HEK293T (cell line): ENCODE measurements at regions not wholly inside any gene's neighbourhood (a gene's known extent, or its start where the extent isn't known, plus 50 kb on each side); places are given as distances from the start of the nearest gene placed in this dataset.
"Not testable (repeated sequence)": the region's sequence is repeated elsewhere in the genome, so short reads cannot be mapped to it uniquely, and the experiment has no call there.

Source experiments
- CTCF ChIA-PET: fragments of 350-600 bp; formaldehyde crosslinking; extraction: SDS; loops from one replicate; lab custom pipeline; 2021; ENCODE audit warnings: antibody characterized with exemption, inconsistent platforms; lab: Yijun Ruan, JAX
- POLR2A ChIA-PET: fragments of 350-600 bp; formaldehyde crosslinking; extraction: SDS; loops from one replicate; lab custom pipeline; 2020; ENCODE audit warnings: antibody characterized with exemption, inconsistent platforms; lab: Yijun Ruan, JAX
- DNase-seq: peaks from one replicate; pipeline ENCODE4 v3.0.0; 2012; ENCODE audit warnings: mixed read lengths; ENCODE audit errors: extremely low spot score
- ARNT ChIP-seq: fragments of 450-650 bp; IDR thresholded peaks from 2 replicates; pipeline ENCODE4 v1.6.1; 2017; ENCODE audit warnings: mild to moderate bottlenecking
- BHLHE40 ChIP-seq: fragments of 450-650 bp; IDR thresholded peaks from 2 replicates; pipeline ENCODE4 v1.6.1; 2016; ENCODE audit warnings: mild to moderate bottlenecking, moderate library complexity, borderline replicate concordance
- CTBP1 ChIP-seq: fragments of 450-650 bp; IDR thresholded peaks from 2 replicates; pipeline ENCODE4 v1.6.1; 2016; ENCODE audit warnings: borderline replicate concordance
- ELF4 ChIP-seq: fragments of 450-650 bp; IDR thresholded peaks from 2 replicates; pipeline ENCODE4 v1.6.1; 2017; ENCODE audit warnings: antibody characterized with exemption
- FOXA1 ChIP-seq: fragments of 450-650 bp; IDR thresholded peaks from 2 replicates; pipeline ENCODE4 v1.6.1; 2016; ENCODE audit warnings: mild to moderate bottlenecking
- FOXK2 ChIP-seq: fragments of 450-650 bp; IDR thresholded peaks from 2 replicates; pipeline ENCODE4 v1.6.1; 2016; ENCODE audit warnings: mild to moderate bottlenecking
- FOXM1 ChIP-seq: fragments of 450-650 bp; IDR thresholded peaks from 2 replicates; pipeline ENCODE4 v1.6.1; 2017; ENCODE audit warnings: mild to moderate bottlenecking, borderline replicate concordance
- HDGF ChIP-seq: fragments of 450-650 bp; IDR thresholded peaks from 2 replicates; pipeline ENCODE4 v1.6.1; 2017; ENCODE audit warnings: antibody characterized with exemption, borderline replicate concordance
- L3MBTL2 ChIP-seq: fragments of 450-650 bp; conservative IDR thresholded peaks from 2 replicates; pipeline ENCODE4 v1.6.1; 2016; ENCODE audit warnings: mild to moderate bottlenecking
- LEF1 ChIP-seq: fragments of 450-650 bp; IDR thresholded peaks from 2 replicates; pipeline ENCODE4 v1.6.1; 2017; ENCODE audit warnings: mild to moderate bottlenecking, borderline replicate concordance
- NFRKB ChIP-seq: fragments of 450-650 bp; IDR thresholded peaks from 2 replicates; pipeline ENCODE4 v1.6.1; 2016; ENCODE audit warnings: mild to moderate bottlenecking, moderate library complexity
- PKNOX1 ChIP-seq: fragments of 450-650 bp; IDR thresholded peaks from 2 replicates; pipeline ENCODE4 v1.6.1; 2016
- SP1 ChIP-seq: fragments of 450-650 bp; IDR thresholded peaks from 2 replicates; pipeline ENCODE4 v1.6.1; 2017
- SUZ12 ChIP-seq: fragments of 450-650 bp; IDR thresholded peaks from 2 replicates; pipeline ENCODE4 v1.6.1; 2016; ENCODE audit warnings: mild to moderate bottlenecking
- TARDBP ChIP-seq: fragments of 450-650 bp; IDR thresholded peaks from 2 replicates; pipeline ENCODE4 v1.6.1; 2016
- ZNF384 ChIP-seq: fragments of 450-650 bp; IDR thresholded peaks from 2 replicates; pipeline ENCODE4 v1.6.1; 2016

GRCh38 chr6:48990739-48991138, 472.3 kb downstream of the MMUT start:
- TF ChIP-seq ELF4 (no peak), TARDBP (no peak), CTBP1 (no peak), L3MBTL2 (no peak), PKNOX1 (no peak), ARNT (no peak), SUZ12 (no peak), ZNF384 (no peak), SP1 (no peak), NFRKB (no peak), LEF1 (no peak), FOXM1 (no peak), FOXA1 (no peak), FOXK2 (no peak), BHLHE40 (no peak)
- CTCF ChIA-PET, result no interaction called here

GRCh38 chr6:48986845-48987244, 476.2 kb downstream of the MMUT start:
- ChIA-PET CTCF (no interaction called here), POLR2A (no interaction called here)
- DNase-seq, result no peak
- TF ChIP-seq TARDBP, result no peak
- TF ChIP-seq FOXA1, result no peak
- TF ChIP-seq L3MBTL2, result no peak
- TF ChIP-seq SUZ12, result no peak
- no peak for TF ChIP-seq ZNF384
- no peak for TF ChIP-seq ELF4
- TF ChIP-seq LEF1, result no peak
- TF ChIP-seq HDGF, result no peak
- no peak for TF ChIP-seq ARNT
- TF ChIP-seq BHLHE40, result no peak
- TF ChIP-seq FOXK2, result no peak
- no peak for TF ChIP-seq NFRKB
- no peak for TF ChIP-seq FOXM1
- TF ChIP-seq SP1, result no peak
- TF ChIP-seq CTBP1, result no peak

More at GRCh38 chr6:48990739-48991138, 472.3 kb downstream of the MMUT start:
- DNase-seq, result no peak
- POLR2A ChIA-PET, result no interaction called here

GRCh38 chr6:48986105-48986504, 476.9 kb downstream of the MMUT start:
- TF ChIP-seq ELF4, result no peak
- TF ChIP-seq L3MBTL2, result no peak
- TF ChIP-seq HDGF, result no peak
- no peak for TF ChIP-seq FOXM1
- CTCF ChIA-PET, result no interaction called here
- POLR2A ChIA-PET, result no interaction called here
- DNase-seq, result no peak

- DNase-seq, result no peak
- TF ChIP-seq BHLHE40, result no peak
- POLR2A ChIA-PET, result no interaction called here
- CTCF ChIA-PET, result no interaction called here
Measured at GRCh38 chr6:48985025-48985424, 478.0 kb downstream of the MMUT start.

- CTCF ChIA-PET, POLR2A ChIA-PET, DNase-seq: not testable (repeated sequence)
Measured at GRCh38 chr6:48983968-48984367, 479.1 kb downstream of the MMUT start.

- no peak for DNase-seq
- TF ChIP-seq BHLHE40 (no peak), ELF4 (no peak), SP1 (no peak), TARDBP (no peak), NFRKB (no peak), HDGF (no peak), FOXK2 (no peak), SUZ12 (no peak), ZNF384 (no peak), FOXM1 (no peak)
- POLR2A ChIA-PET, result no interaction called here
- CTCF ChIA-PET, result no interaction called here
Measured at GRCh38 chr6:48983377-48983776, 479.7 kb downstream of the MMUT start.

GRCh38 chr6:48979806-48980205, 483.2 kb downstream of the MMUT start:
- POLR2A ChIA-PET, result no interaction called here
- no peak for DNase-seq
- CTCF ChIA-PET, result interaction anchor here (0.7 kb wide), 1 partner anchor 12 kb away, joined by 3 read pairs; no protein-coding TSS in a partner anchor
- no peak for TF ChIP-seq FOXA1
- TF ChIP-seq PKNOX1, result no peak
- TF ChIP-seq ELF4, result no peak
- no peak for TF ChIP-seq ARNT
- TF ChIP-seq FOXM1, result no peak
- TF ChIP-seq SUZ12, result no peak
- TF ChIP-seq ZNF384, result no peak
- no peak for TF ChIP-seq CTBP1
- no peak for TF ChIP-seq BHLHE40
- TF ChIP-seq SP1, result no peak
- TF ChIP-seq TARDBP, result no peak
- TF ChIP-seq L3MBTL2, result no peak
- no peak for TF ChIP-seq HDGF

- ChIA-PET POLR2A (no interaction called here), CTCF (no interaction called here)
- DNase-seq, result no peak
- no peak for TF ChIP-seq HDGF
- no peak for TF ChIP-seq ZNF384
- no peak for TF ChIP-seq LEF1
- no peak for TF ChIP-seq CTBP1
- TF ChIP-seq TARDBP, result no peak
- TF ChIP-seq L3MBTL2, result no peak
- TF ChIP-seq SUZ12, result no peak
- TF ChIP-seq FOXA1, result no peak
- no peak for TF ChIP-seq SP1
- TF ChIP-seq NFRKB, result no peak
- TF ChIP-seq ELF4, result no peak
- no peak for TF ChIP-seq FOXM1
- no peak for TF ChIP-seq PKNOX1
- TF ChIP-seq BHLHE40, result no peak
- TF ChIP-seq ARNT, result no peak
- TF ChIP-seq FOXK2, result no peak
Measured at GRCh38 chr6:48979085-48979484, 484.0 kb downstream of the MMUT start.
